Activated effector memory CD4-positive, alpha-beta T cell treated with anti-CD3 and anti-CD28 coated beads, Interleukin-2, amount 50 U/mL, for 16 hours (primary cell): ENCODE measurements at regions not wholly inside any gene's neighbourhood (a gene's known extent, or its start where the extent isn't known, plus 50 kb on each side); places are given as distances from the start of the nearest gene placed in this dataset.

Experiments
- DNase-seq: peaks from one replicate; pipeline ENCODE4 v3.0.0-alpha.2; 2020

GRCh38 chr3:7915356-7915755 lies 586.3 kb upstream of the LMCD1 start:
- DNase-seq, result no peak

GRCh38 chr3:7917443-7918151 lies 584.0 kb upstream of the LMCD1 start:
- no peak for DNase-seq

GRCh38 chr3:7920211-7920610 lies 581.4 kb upstream of the LMCD1 start:
- no peak for DNase-seq

GRCh38 chr3:7924228-7924627 lies 577.4 kb upstream of the LMCD1 start:
- DNase-seq, result no peak

GRCh38 chr3:7927015-7927414 lies 574.6 kb upstream of the LMCD1 start:
- DNase-seq, result no peak

- DNase-seq, result no peak
Observed at GRCh38 chr3:7927864-7928263, 573.8 kb upstream of the LMCD1 start.

GRCh38 chr3:7929319-7929889 lies 572.2 kb upstream of the LMCD1 start:
- DNase-seq, result no peak

GRCh38 chr3:7934362-7934761 lies 567.3 kb upstream of the LMCD1 start:
- DNase-seq, result no peak

- no peak for DNase-seq
Observed at GRCh38 chr3:7947930-7948329, 553.7 kb upstream of the LMCD1 start.

GRCh38 chr3:7950890-7951289 lies 550.7 kb upstream of the LMCD1 start:
- DNase-seq, result no peak

GRCh38 chr3:7953449-7954014 lies 548.1 kb upstream of the LMCD1 start:
- no peak for DNase-seq

- no peak for DNase-seq
Observed at GRCh38 chr3:7957024-7957423, 544.6 kb upstream of the LMCD1 start.

- no peak for DNase-seq
Observed at GRCh38 chr3:7959094-7959493, 542.5 kb upstream of the LMCD1 start.

GRCh38 chr3:7960601-7961000 lies 541.0 kb upstream of the LMCD1 start:
- no peak for DNase-seq

GRCh38 chr3:7962301-7962700 lies 539.3 kb upstream of the LMCD1 start:
- DNase-seq, result no peak

GRCh38 chr3:7964899-7965298 lies 536.7 kb upstream of the LMCD1 start:
- DNase-seq, result no peak

GRCh38 chr3:7973006-7973405 lies 528.6 kb upstream of the LMCD1 start:
- DNase-seq, result no peak

GRCh38 chr3:7977245-7978086 lies 524.2 kb upstream of the LMCD1 start:
- no peak for DNase-seq

- DNase-seq, result no peak
Observed at GRCh38 chr3:7978087-7978422, 523.6 kb upstream of the LMCD1 start.

- DNase-seq, result no peak
Observed at GRCh38 chr3:7982126-7982525, 519.5 kb upstream of the LMCD1 start.

- DNase-seq, result no peak
Observed at GRCh38 chr3:7999384-7999783, 502.2 kb upstream of the LMCD1 start.

GRCh38 chr3:8001307-8001706 lies 500.3 kb upstream of the LMCD1 start:
- DNase-seq, result no peak

GRCh38 chr3:8001712-8002111 lies 499.9 kb upstream of the LMCD1 start:
- DNase-seq, result no peak

- no peak for DNase-seq
Observed at GRCh38 chr3:8011902-8012301, 489.7 kb upstream of the LMCD1 start.
